HG02798 (cell line): ENCODE measurements at regions not wholly inside any gene's neighbourhood (a gene's known extent, or its start where the extent isn't known, plus 50 kb on each side); places are given as distances from the start of the nearest gene placed in this dataset.

ENCODE experiments used
- ATAC-seq: cut with Tn5 transposase; IDR thresholded peaks from one replicate; pipeline ENCODE4 v1.9.1; 2021; ENCODE audit warnings: mild to moderate bottlenecking; ENCODE audit not compliant: unreplicated experiment, poor library complexity

DNA sequence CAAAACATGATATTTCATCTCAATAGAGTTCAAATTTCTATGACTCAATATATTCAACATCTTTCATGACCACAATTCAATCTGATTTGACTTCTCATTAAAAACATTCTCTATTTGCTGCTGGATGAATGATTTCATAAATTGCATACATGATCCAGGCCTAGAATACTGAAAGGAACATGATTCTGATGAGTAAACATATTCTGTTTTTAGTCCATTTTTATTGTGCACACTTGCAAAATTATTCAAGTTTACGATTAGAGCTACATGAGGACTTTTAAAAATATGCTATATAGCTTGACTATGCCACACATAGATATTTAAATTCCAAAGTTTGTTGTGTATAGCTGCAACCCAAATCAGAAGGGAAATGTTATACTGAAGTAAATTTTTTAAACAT is 273.8 kb upstream of the GRIP1 start:
- no peak for ATAC-seq

DNA sequence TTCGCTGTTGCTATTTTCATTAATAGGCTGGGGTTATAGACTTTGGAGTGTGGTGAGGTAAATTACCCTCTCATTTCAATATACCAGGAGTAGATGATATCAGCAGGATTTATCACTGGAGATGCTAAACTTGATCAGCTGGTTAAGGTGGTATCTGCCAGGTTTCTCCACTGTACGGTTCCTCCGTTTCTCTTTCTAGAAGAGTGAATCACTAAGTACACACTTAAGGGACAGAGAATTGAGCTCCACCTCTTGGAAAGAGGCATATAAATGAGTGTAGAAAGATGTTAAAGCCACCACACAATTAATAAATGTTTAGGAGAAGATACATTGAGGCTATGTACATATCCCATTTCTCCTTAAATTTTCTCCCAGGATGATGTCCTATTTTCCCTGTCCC is 277.4 kb upstream of the GRIP1 start:
- ATAC-seq, result no peak

- no peak for ATAC-seq
Measured at GRCh38 chr12:66959276-66959675, 280.4 kb upstream of the GRIP1 start.

- ATAC-seq, result no peak
Measured at GRCh38 chr12:66960006-66960405, 281.1 kb upstream of the GRIP1 start.

DNA sequence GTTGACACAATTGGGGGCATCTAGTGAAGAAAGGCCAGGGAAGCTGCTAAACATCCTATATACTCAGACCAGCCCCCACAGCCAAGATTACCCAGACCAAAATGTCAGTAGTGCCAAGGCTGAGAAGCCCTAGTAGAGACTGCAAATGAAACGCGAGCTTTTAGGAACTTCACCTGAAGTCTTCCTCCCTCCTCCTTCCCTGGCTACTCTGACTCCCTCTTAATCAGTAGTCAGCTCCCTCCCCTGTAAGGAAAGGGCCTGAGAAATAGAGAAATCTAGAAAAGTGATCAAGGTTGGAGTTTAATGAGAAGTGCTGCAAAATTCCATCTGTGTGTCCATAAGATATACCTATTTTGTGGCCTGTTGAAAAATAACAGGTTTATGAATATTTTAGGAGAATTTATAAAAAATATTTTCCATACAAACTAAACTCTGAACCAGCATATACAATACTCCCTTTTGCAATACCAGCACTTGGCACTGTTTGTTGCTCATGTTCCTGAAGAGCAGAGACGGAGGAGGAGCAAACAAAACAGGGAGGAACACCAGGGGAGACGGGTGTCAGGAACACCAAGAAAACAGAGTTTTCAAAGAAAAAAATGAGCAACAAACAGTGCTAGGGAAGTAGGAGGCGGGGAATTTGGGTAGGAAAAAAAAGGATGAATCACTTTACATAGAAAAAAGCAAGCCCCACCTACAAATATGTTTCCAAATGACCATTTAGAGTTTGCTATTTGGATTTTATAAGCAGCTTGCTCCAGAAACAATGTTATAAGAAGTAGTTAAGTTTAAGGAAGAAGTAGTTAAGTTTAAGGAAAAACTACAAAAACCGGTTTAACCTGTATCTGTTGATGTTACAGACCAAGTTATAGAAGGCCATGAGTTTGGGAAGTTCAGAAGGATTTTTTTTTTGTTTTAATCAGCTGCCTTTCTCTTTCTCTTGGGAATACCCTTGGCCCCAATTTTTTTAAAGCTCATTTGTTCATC is 282.1 kb upstream of the GRIP1 start:
- no peak for ATAC-seq

GRCh38 chr12:66962290-66962689 is 283.4 kb upstream of the GRIP1 start:
- no peak for ATAC-seq

DNA sequence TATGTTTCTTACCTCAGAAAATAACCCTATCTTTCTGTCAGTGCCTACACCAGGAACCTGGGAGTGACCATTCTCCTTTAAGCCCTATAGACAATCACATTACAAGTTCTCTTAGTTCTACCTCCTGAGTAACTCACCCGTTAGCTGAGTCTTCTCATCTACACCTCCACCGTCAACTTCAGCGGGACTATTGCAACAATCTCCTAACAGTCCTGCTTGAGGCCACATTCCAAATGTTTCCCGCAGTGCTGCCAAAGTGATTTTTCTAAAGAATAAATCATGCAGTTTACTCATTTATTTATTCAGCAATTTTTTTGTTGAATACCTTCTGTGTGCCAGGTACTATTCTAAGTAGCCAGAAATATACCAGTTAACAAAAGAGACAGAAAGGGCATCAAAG is 285.0 kb upstream of the GRIP1 start:
- ATAC-seq, result no peak

GRCh38 chr12:66964629-66965028 is 285.8 kb upstream of the GRIP1 start:
- ATAC-seq, result no peak

- ATAC-seq, result no peak
Measured at GRCh38 chr12:66965621-66966020, 286.7 kb upstream of the GRIP1 start.

DNA sequence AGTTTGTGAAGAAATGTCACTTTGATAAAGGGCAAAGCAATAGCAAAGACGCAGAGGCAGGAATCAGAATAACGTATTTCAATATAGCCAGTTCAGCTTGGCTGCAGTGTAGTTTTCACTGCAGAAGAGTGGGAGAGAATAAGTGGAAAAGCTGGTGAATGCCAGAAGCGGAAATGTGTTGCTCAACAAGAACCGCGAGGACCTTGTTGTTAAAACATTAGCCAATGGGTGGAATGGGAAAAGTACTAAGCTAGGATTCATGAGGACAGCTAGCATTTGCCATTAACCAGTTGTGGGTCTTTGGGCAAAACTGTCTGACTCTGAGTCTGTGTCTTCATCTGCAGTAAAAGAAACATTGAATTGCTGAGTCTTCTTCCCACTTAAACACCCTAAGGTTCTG is 292.9 kb upstream of the GRIP1 start:
- ATAC-seq, result no peak

- ATAC-seq, result no peak
Measured at GRCh38 chr12:66976526-66976925, 292.6 kb upstream of the CAND1 start.

- no peak for ATAC-seq
Measured at GRCh38 chr12:66978802-66979201, 290.4 kb upstream of the CAND1 start.

DNA sequence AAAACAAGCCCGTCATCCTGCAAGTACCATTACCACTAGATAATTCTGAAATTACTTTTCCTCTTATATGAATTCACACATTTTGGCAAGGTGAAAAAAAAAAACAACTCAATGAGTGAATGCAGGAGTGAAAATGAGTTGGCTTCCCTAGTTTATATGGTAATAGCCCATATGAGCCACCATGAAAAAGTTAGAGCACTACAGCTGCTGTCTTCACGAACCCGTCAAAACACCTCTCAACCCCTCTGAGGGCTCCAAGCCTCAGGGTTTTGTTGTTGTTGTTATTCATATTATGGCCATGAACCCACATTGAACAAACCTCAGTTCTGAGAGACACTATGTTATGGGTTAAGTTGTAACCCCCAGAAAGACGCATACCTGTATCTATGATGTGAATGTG is 289.9 kb upstream of the CAND1 start:
- ATAC-seq, result no peak

GRCh38 chr12:66984077-66984476 is 285.1 kb upstream of the CAND1 start:
- no peak for ATAC-seq

DNA sequence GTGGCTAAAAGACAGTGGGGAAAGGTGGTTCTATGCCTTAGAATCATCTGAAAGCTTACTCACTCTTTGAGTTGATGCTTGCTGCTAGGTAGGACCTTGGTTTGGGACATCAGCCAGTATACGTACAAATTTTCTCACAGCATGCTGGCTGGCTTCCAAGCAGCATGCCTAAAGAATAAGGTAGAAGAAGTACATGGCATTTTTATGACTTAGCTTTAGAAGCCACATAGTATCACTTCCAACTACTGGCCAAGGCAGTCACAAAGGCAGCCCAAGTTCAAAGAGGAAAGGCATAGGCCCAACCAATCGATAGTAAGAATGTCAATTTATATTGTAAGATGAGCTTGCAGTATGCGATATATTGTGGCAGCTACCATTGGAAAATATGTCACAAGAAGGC is 284.2 kb upstream of the CAND1 start:
- no peak for ATAC-seq

- no peak for ATAC-seq
Measured at GRCh38 chr12:66999141-66999540, 270.0 kb upstream of the CAND1 start.

DNA sequence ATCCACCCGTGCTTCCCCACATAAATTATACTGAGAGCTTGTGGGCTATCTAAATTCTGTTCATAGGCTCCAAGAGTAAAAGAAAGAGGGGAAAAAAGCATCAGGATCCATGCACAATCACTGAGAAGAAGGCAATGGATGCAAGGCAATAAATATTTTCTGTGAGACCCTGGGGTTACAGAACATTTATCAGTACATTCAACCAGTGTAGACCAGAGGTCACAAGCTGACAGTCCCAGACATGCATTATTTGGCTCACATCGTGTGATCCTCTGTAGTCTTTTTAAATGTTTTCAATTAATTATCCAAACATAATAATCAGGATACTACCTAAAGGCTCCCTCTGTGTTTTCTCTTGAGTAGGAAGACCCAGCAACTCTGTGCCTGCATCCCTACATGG is 267.9 kb upstream of the CAND1 start:
- ATAC-seq, result no peak

GRCh38 chr12:67002720-67003119 is 266.4 kb upstream of the CAND1 start:
- ATAC-seq, result no peak

DNA sequence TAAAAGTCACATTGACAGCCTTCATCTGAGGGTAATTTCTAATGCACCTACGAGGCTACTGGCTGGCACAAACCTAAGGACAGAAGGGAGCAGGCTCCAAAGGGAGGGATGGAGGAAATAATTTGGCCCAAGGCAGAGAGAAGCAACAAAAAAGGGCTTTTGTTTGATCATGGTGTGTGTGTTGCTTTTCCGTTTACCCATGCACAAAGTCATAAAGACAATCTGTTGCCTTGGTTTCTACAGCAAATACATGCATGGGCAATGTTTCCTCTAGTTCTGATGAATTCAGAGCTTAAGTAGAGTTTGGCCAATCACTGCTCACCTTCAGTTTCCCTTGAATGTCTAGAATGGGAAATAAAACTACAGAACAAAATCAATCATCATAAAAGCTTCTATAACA is 262.5 kb upstream of the CAND1 start:
- no peak for ATAC-seq

- no peak for ATAC-seq
Measured at GRCh38 chr12:67014642-67015041, 254.5 kb upstream of the CAND1 start.

- no peak for ATAC-seq
Measured at GRCh38 chr12:67018105-67018504, 251.1 kb upstream of the CAND1 start.

DNA sequence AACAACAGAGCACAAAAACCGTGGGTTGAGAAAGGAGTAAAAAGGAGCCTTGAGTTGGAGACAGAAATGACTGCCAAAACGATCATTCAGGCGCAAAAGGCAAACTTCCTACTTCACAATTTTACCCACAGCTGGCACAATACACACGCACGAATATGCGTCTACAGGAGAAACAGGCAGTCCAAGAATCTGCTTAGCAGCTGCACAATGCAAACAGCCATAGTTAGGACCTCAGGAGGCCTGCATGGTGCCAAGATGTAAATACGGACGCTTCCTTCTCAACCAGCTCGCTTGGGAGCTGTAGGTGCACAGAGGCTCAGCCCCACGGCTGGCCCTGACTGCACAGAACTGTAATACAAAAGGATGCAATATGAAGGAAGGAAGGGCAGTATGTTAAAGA is 250.1 kb upstream of the CAND1 start:
- no peak for ATAC-seq
